Omental fat pad (tissue), 3 donors: ENCODE measurements at regions not wholly inside any gene's neighbourhood (a gene's known extent, or its start where the extent isn't known, plus 50 kb on each side); places are given as distances from the start of the nearest gene placed in this dataset.

Experiments
- ATAC-seq: fragments of 150-250 bp; one replicate; pipeline ENCODE4 v1.9.1; 2016; ENCODE audit warnings: mild to moderate bottlenecking, moderate library complexity; ENCODE audit not compliant: low FRiP score
- DNase-seq: peaks from one replicate; pipeline ENCODE4 v3.0.0-alpha.2; 2019; ENCODE audit warnings: low spot score
- TF ChIP-seq, protein P1 (sequence below), 3 donors: fragments of 450-650 bp; IDR thresholded peaks; one replicate each; pipeline ENCODE4 v1.5.1; 2016 to 2017; ENCODE audit warnings: antibody characterized with exemption in 3 of 3, mild to moderate bottlenecking in 3 of 3, moderate library complexity in 2 of 3

DNA sequence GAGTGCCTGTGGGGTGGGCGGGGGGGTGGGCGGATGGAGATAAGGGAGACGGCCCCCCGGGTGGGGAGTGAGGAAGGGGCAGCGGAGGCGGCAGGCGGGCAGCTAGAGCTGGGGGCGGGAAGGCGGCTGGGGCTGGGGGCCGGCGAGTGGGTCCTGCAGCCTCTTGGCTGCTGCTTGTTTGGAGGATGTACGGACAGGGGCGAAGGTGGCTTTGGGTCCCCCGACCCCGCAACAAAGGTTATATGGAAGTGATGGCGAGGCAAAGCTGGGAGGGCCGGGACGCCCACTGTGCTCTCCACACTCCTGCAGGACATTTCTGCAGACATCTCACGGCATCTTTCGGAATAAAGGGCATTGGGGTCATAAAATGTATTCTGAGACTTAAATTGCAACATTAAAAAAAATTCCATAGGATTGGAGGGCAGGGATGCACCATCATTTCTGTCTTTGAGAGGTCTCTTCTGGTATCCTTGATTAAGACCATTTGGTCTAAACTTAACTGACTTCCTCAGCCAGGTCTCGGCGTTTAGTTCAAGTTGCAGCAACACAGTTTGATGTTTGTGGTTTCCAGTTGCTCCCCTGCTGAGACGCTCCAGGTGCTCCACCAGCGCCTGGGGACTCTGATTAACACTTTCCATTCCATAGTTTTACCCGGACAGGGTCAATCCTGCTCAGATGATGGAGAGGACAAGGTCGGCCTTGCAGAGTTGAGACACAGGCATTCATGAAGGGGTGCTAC is 101.6 kb upstream of the SSBP2 start:
- TF ChIP-seq, protein P1, sequence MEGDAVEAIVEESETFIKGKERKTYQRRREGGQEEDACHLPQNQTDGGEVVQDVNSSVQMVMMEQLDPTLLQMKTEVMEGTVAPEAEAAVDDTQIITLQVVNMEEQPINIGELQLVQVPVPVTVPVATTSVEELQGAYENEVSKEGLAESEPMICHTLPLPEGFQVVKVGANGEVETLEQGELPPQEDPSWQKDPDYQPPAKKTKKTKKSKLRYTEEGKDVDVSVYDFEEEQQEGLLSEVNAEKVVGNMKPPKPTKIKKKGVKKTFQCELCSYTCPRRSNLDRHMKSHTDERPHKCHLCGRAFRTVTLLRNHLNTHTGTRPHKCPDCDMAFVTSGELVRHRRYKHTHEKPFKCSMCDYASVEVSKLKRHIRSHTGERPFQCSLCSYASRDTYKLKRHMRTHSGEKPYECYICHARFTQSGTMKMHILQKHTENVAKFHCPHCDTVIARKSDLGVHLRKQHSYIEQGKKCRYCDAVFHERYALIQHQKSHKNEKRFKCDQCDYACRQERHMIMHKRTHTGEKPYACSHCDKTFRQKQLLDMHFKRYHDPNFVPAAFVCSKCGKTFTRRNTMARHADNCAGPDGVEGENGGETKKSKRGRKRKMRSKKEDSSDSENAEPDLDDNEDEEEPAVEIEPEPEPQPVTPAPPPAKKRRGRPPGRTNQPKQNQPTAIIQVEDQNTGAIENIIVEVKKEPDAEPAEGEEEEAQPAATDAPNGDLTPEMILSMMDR (IDR thresholded peaks at IDR 0.05) = no peak
- ATAC-seq (no peak), DNase-seq (no peak)

DNA sequence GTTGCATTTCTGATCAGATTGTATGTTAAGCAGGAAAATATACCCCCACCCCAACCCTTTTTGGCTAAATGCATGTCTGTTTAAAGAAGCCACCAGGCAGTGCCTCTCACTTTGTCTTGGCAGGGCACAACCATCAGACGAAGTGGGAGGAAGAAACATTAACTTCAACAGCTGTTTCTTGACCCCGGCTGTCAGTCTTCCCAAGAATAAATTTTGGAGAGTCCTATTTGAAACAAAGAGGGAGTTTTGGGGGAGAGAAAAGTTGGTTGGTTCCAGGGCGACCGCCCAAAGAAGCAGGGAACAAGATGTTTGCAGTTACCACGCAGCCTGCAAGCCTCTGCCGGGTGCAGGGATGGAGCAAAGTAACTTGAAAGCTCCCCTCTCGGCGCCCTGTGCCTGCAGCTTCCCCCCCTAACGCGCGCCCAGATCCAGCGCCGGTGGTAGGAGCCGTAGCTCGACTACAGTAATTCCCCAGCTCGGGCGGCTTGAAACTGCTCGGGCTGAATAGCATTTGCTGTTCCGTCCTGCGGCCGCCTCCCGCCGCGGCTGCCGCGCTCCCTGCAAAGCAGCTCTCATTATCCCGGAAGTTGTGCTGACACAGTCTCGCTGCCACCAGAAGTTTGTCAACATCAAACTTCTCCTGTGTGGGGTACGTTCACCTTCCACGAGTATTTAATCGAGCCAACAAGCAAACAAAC is 100.7 kb upstream of the SSBP2 start:
- TF ChIP-seq, protein P1 (IDR thresholded peaks at IDR 0.05) = no peak
- peak; percentile 92 for ATAC-seq

DNA sequence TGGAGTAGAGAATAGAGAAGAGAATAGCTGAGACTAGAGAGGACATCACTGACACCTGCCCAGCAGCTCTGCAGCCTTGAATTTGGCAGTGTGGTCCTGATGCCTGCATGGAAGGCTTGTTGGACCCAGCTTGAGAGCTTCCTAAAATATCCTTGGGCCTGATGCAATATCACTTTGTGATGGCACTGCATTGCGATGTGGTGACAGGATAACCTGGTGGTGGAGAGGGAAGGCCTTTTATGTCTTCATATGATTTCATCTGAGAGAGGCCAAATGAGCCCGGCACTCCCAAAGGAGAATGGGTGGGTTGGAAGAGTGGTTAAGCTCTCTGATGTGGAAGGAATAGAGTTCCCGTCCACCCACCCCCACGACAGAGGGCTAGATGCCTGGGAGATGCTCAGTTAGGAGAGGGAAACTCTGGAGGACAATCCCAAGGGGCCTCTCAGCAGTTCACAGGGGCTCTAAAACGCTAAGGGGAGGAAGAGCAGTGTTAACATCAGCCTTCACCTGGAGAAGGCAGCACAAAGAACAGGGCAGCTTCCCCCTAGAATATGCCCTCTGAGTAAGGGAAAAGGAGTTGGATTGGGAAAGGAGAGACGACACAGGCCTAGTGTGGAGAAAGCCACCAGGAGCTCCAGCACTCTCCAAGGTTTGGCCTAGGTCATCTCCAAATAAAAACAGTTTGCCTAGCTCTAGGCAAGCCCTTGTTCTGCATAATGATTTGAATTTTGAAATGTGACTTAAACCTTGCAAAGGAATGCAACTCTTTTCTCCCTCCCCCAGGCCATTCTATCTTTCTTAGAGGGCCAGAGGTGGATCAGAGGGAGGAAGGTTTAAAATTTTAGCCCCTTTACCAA is 99.8 kb upstream of the SSBP2 start:
- DNase-seq = no peak
- TF ChIP-seq, protein P1 (IDR thresholded peaks at IDR 0.05) = no peak
- ATAC-seq = no peak

More for the DNA sequence above, 100.7 kb upstream of the SSBP2 start:
- DNase-seq = peak; percentile 65

DNA sequence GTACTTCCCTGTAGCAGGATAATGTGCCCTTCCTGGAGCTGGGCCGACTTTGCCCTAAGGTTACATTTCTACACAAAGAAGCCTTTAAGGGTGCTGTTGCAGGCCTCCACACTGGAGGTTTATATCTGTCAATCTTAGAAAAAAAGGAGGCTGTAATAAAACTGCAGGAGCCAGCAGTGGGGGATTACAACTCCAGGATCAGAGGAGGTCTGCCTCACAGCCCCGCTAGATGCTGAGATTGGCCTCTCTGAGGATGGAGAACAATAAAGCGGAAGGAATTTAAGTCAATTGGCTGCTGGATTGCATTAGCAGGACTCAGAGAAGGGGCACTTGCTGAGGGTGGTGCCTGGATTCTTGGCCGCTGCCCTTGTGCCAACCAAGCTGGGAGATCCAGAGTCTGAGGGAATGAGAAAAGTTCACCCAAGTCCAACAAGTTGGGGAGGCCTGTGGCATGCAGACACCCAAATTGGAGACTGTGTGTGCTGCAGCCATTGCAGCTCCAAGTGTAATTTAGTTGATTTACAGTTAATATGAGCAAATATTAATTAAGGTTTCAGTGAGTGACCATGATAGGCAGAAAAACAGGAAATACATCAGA is 99.0 kb upstream of the SSBP2 start:
- DNase-seq (no peak), ATAC-seq (no peak)

DNA sequence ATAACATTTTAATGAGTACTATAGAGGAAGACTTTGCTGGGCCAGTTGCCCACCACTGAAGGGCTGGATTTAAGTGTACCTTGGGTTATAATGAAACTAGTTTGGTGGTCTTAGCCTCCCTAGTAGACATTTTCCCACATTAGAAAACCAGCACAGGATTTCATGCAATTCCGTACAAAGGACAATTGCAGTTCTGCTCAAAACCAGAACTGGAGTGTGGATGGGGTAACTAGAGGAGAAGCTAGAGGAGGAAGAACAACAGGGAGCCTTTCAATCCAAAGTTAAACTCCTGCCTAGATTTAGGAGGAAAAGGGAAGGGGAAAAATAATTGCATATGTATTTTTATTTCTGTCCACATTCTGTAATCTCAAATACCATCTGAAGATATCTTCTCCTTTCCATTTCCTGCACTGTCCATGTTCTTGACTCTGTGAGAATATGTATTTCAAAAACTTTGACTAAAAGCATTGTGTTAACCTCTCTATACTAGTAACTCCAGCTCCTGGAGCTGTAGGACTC is 97.5 kb upstream of the SSBP2 start:
- DNase-seq = no peak
- no peak for ATAC-seq
- TF ChIP-seq, protein P1 (IDR thresholded peaks at IDR 0.05) = no peak

More for the DNA sequence above, 99.0 kb upstream of the SSBP2 start:
- TF ChIP-seq, protein P1 (IDR thresholded peaks at IDR 0.05) = no peak

DNA sequence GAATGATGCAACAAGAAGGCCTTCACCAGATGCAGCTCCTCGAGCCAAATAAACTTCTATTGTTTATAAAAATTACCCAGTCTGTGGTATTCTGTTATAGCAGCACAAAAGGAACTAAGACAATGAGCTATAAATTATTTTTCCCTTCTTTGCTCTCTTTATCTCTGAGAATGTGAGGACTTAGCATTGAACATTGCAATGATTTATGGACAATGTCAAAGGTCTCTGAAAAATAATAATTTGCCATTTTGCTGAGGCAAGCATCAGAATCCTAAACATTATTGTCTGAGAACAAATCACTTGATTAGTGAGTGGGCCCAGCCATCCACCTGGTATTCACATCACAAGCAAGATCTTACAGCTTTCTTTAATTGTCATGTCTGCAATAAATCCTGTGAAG is 95.4 kb upstream of the SSBP2 start:
- DNase-seq (no peak), ATAC-seq (no peak)
- TF ChIP-seq, protein P1 (IDR thresholded peaks at IDR 0.05) = no peak
